HK-2 (cell line): ENCODE measurements at regions not wholly inside any gene's neighbourhood (a gene's known extent, or its start where the extent isn't known, plus 50 kb on each side); places are given as distances from the start of the nearest gene placed in this dataset.
"Not testable (repeated sequence)": the region's sequence is repeated elsewhere in the genome, so short reads cannot be mapped to it uniquely, and the experiment has no call there.

Experiments used
- DNase-seq: peaks from one replicate; pipeline ENCODE4 v3.0.0-alpha.2; 2018; ENCODE audit not compliant: unreplicated experiment

GRCh38 chr5:60517850-60518249 lies 182.1 kb downstream of the DEPDC1B start:
- DNase-seq, result no peak

GRCh38 chr5:60517094-60517694 lies 182.8 kb downstream of the DEPDC1B start:
- DNase-seq, result no peak

GRCh38 chr5:60516688-60517087 lies 183.3 kb downstream of the DEPDC1B start:
- DNase-seq, result no peak

- DNase-seq, result no peak
Observed at GRCh38 chr5:60514152-60514551, 185.8 kb downstream of the DEPDC1B start.

GRCh38 chr5:60512117-60512516 lies 187.8 kb downstream of the DEPDC1B start:
- no peak for DNase-seq

- DNase-seq, result no peak
Observed at GRCh38 chr5:60510663-60511062, 189.3 kb downstream of the DEPDC1B start.

GRCh38 chr5:60510049-60510448 lies 189.9 kb downstream of the DEPDC1B start:
- DNase-seq, result no peak

GRCh38 chr5:60509519-60509918 lies 190.4 kb downstream of the DEPDC1B start:
- DNase-seq, result no peak

- DNase-seq, result no peak
Observed at GRCh38 chr5:60507687-60508086, 192.3 kb downstream of the DEPDC1B start.

- no peak for DNase-seq
Observed at GRCh38 chr5:60505373-60506171, 194.4 kb downstream of the DEPDC1B start.

GRCh38 chr5:60504342-60504741 lies 195.6 kb downstream of the DEPDC1B start:
- no peak for DNase-seq

- no peak for DNase-seq
Observed at GRCh38 chr5:60503771-60504170, 196.2 kb downstream of the DEPDC1B start.

- DNase-seq, result no peak
Observed at GRCh38 chr5:60497706-60498500, 202.1 kb downstream of the DEPDC1B start.

GRCh38 chr5:60495644-60496520 lies 204.1 kb downstream of the DEPDC1B start:
- no peak for DNase-seq

- no peak for DNase-seq
Observed at GRCh38 chr5:60494635-60495034, 205.3 kb downstream of the DEPDC1B start.

- no peak for DNase-seq
Observed at GRCh38 chr5:60494144-60494543, 205.8 kb downstream of the DEPDC1B start.

GRCh38 chr5:60493372-60493771 lies 206.6 kb downstream of the DEPDC1B start:
- no peak for DNase-seq

GRCh38 chr5:60492958-60493357 lies 207.0 kb downstream of the DEPDC1B start:
- no peak for DNase-seq

GRCh38 chr5:60492358-60492757 lies 207.6 kb downstream of the DEPDC1B start:
- not testable (repeated sequence) for DNase-seq

GRCh38 chr5:60490597-60491166 lies 209.3 kb downstream of the DEPDC1B start:
- no peak for DNase-seq

GRCh38 chr5:60489856-60490255 lies 210.1 kb downstream of the DEPDC1B start:
- DNase-seq, result no peak
